GM23338 (cell line): ENCODE measurements at regions not wholly inside any gene's neighbourhood (a gene's known extent, or its start where the extent isn't known, plus 50 kb on each side); places are given as distances from the start of the nearest gene placed in this dataset.

Experiments used
- ATAC-seq: fragments of 200-7000 bp; cut with Tn5 transposase; 3 replicates; pipeline ENCODE4 v1.9.1; 2020
- DNase-seq: peaks from one replicate; pipeline ENCODE4 v3.0.0-alpha.2; 2015; ENCODE audit warnings: low spot score
- H2AFZ ChIP-seq: fragments of 200-600 bp; sonication (generic); 2 replicates; pipeline ENCODE4 v1.8.0; 2016; ENCODE audit warnings: antibody characterized with exemption, mild to moderate bottlenecking, moderate library complexity
- H3F3A ChIP-seq: fragments of 200-600 bp; sonication (generic); replicated peaks from 2 replicates; pipeline ENCODE4 v1.8.0; 2017; ENCODE audit warnings: antibody characterized with exemption, mixed run types, low read depth
- H3K27ac ChIP-seq: fragments of 200-600 bp; sonication (generic); 2 replicates; pipeline ENCODE4 v1.6.1; 2016; ENCODE audit warnings: low read depth
- H3K27me3 ChIP-seq: fragments of 200-600 bp; sonication (generic); 2 replicates; pipeline ENCODE4 v1.8.0; 2016; ENCODE audit warnings: mild to moderate bottlenecking, mixed run types, moderate library complexity; ENCODE audit not compliant: insufficient read depth
- H3K36me3 ChIP-seq: fragments of 200-600 bp; sonication (generic); 2 replicates; pipeline ENCODE4 v1.8.0; 2016; ENCODE audit warnings: mild to moderate bottlenecking; ENCODE audit not compliant: insufficient read depth
- H3K4me1 ChIP-seq: fragments of 200-600 bp; sonication (generic); 2 replicates; pipeline ENCODE4 v1.8.0; 2016; ENCODE audit warnings: mild to moderate bottlenecking, moderate library complexity; ENCODE audit not compliant: insufficient read depth
- H3K4me2 ChIP-seq: fragments of 200-600 bp; sonication (generic); 2 replicates; pipeline ENCODE4 v1.7.1; 2017; ENCODE audit warnings: mixed run types
- H3K4me3 ChIP-seq: fragments of 200-600 bp; sonication (generic); 2 replicates; pipeline ENCODE4 v1.6.1; 2016; ENCODE audit warnings: mixed run types
- H3K79me2 ChIP-seq: fragments of 200-600 bp; sonication (generic); replicated peaks from 2 replicates; pipeline ENCODE4 v1.8.0; 2017; ENCODE audit warnings: mild to moderate bottlenecking; ENCODE audit not compliant: insufficient read depth
- H3K9me2 ChIP-seq: fragments of 200-600 bp; sonication (generic); 2 replicates; pipeline ENCODE4 v1.8.0; 2017; ENCODE audit not compliant: insufficient read depth
- H4K20me1 ChIP-seq: fragments of 200-600 bp; sonication (generic); replicated peaks from 2 replicates; pipeline ENCODE4 v1.8.0; 2017; ENCODE audit warnings: mild to moderate bottlenecking; ENCODE audit not compliant: insufficient read depth
- H3K27ac Mint-ChIP-seq: 2 replicates; pipeline ENCODE4 v1.8.0; 2020; ENCODE audit warnings: inconsistent platforms, mild to moderate bottlenecking, moderate library complexity, mixed read lengths
- H3K27me3 Mint-ChIP-seq: 3 replicates; pipeline ENCODE4 v1.8.0; 2022; ENCODE audit warnings: low read depth, mild to moderate bottlenecking, moderate library complexity, mixed read lengths, inconsistent platforms; ENCODE audit not compliant: insufficient read depth, poor library complexity
- H3K36me3 Mint-ChIP-seq: 3 replicates; pipeline ENCODE4 v1.8.0; 2021; ENCODE audit warnings: low read depth, mild to moderate bottlenecking, inconsistent platforms, moderate library complexity, mixed read lengths
- H3K4me1 Mint-ChIP-seq: 3 replicates; pipeline ENCODE4 v1.8.0; 2020; ENCODE audit warnings: mild to moderate bottlenecking, inconsistent platforms, mixed read lengths
- H3K4me3 Mint-ChIP-seq: 3 replicates; pipeline ENCODE4 v1.8.0; 2021; ENCODE audit warnings: moderate library complexity, mild to moderate bottlenecking, inconsistent platforms, mixed read lengths
- H3K9me3 Mint-ChIP-seq: 3 replicates; pipeline ENCODE4 v1.8.0; 2020; ENCODE audit warnings: moderate library complexity, mild to moderate bottlenecking, inconsistent platforms, mixed read lengths
- CREB1 ChIP-seq: fragments of 250-450 bp; sonication (Bioruptor Pico); IDR thresholded peaks from 2 replicates; pipeline ENCODE4 v1.5.0; 2020; ENCODE audit warnings: low read depth, mild to moderate bottlenecking, moderate library complexity
- ETS1 ChIP-seq: IDR thresholded peaks from 2 replicates; pipeline ENCODE4 v1.6.1; 2016; ENCODE audit warnings: antibody characterized with exemption
- EZH2phosphoT487 ChIP-seq: fragments of 200-600 bp; sonication (generic); IDR thresholded peaks from one replicate; pipeline ENCODE4 v1.8.1; 2018; ENCODE audit warnings: antibody characterized with exemption; ENCODE audit not compliant: unreplicated experiment
- JUNB ChIP-seq: IDR thresholded peaks from one replicate; pipeline ENCODE4 v1.6.1; 2016; ENCODE audit warnings: antibody characterized with exemption; ENCODE audit not compliant: unreplicated experiment
- NANOG ChIP-seq: IDR thresholded peaks from 2 replicates; pipeline ENCODE4 v1.6.1; 2016; ENCODE audit warnings: antibody characterized with exemption, borderline replicate concordance
- POLR2AphosphoS5 ChIP-seq: IDR thresholded peaks from 2 replicates; pipeline ENCODE4 v1.6.1; 2016; ENCODE audit warnings: antibody characterized with exemption, low read depth
- ZNF114 ChIP-seq: fragments of 250-450 bp; sonication (Bioruptor Pico); IDR thresholded peaks from 2 replicates; pipeline ENCODE4 v1.5.0; 2020; ENCODE audit warnings: mild to moderate bottlenecking, moderate library complexity
- TF ChIP-seq, protein P1 (sequence below): fragments of 250-450 bp; sonication (Bioruptor Pico); IDR thresholded peaks from 2 replicates; pipeline ENCODE4 v1.5.0; 2020; ENCODE audit warnings: mild to moderate bottlenecking, moderate library complexity
- TF ChIP-seq, protein P2 (sequence below), 2 experiments: fragments of 200-600 bp in 1 of 2; sonication (generic) in 1 of 2; conservative IDR thresholded peaks; 2 replicates each; pipeline versions ENCODE4 v1.5.1 to v1.6.1; 2016 to 2017; ENCODE audit warnings: antibody characterized with exemption in 2 of 2, low read depth in 2 of 2, mild to moderate bottlenecking in 2 of 2, moderate library complexity in 1 of 2
- TF ChIP-seq, protein P3 (sequence below): IDR thresholded peaks from one replicate; pipeline ENCODE4 v1.6.1; 2018; ENCODE audit warnings: antibody characterized with exemption; ENCODE audit not compliant: unreplicated experiment

- Mint-ChIP-seq H3K27me3 (peaks cover 2% of the 10 kb centered on the region), H3K36me3 (peaks cover 4% of the 10 kb centered on the region), H3K4me3 (no peak overlapping the region), H3K27ac (no peak overlapping the region), H3K9me3 (peaks cover 11% of the 10 kb centered on the region), H3K4me1 (peaks cover 2% of the 10 kb centered on the region; the same call in 1 of the 3 replicates)
- Histone ChIP-seq H3K4me2 (no peak overlapping the region), H3K9me2 (0 out of 2 replicates have a peak, but pooled peaks cover 3% of the 10 kb centered on the region), H3K27ac (no peak overlapping the region), H3K4me3 (no peak overlapping the region), H3K36me3 (no peaks in the 10 kb centered on the region), H4K20me1 (no peaks in the 10 kb centered on the region), H3K4me1 (no peaks in the 10 kb centered on the region), H3K27me3 (no peaks in the 10 kb centered on the region), H3K79me2 (no peaks in the 10 kb centered on the region), H2AFZ (no peak overlapping the region), H3F3A (no peaks in the 10 kb centered on the region)
- ATAC-seq (no peak), DNase-seq (no peak)
- TF ChIP-seq, protein P1, sequence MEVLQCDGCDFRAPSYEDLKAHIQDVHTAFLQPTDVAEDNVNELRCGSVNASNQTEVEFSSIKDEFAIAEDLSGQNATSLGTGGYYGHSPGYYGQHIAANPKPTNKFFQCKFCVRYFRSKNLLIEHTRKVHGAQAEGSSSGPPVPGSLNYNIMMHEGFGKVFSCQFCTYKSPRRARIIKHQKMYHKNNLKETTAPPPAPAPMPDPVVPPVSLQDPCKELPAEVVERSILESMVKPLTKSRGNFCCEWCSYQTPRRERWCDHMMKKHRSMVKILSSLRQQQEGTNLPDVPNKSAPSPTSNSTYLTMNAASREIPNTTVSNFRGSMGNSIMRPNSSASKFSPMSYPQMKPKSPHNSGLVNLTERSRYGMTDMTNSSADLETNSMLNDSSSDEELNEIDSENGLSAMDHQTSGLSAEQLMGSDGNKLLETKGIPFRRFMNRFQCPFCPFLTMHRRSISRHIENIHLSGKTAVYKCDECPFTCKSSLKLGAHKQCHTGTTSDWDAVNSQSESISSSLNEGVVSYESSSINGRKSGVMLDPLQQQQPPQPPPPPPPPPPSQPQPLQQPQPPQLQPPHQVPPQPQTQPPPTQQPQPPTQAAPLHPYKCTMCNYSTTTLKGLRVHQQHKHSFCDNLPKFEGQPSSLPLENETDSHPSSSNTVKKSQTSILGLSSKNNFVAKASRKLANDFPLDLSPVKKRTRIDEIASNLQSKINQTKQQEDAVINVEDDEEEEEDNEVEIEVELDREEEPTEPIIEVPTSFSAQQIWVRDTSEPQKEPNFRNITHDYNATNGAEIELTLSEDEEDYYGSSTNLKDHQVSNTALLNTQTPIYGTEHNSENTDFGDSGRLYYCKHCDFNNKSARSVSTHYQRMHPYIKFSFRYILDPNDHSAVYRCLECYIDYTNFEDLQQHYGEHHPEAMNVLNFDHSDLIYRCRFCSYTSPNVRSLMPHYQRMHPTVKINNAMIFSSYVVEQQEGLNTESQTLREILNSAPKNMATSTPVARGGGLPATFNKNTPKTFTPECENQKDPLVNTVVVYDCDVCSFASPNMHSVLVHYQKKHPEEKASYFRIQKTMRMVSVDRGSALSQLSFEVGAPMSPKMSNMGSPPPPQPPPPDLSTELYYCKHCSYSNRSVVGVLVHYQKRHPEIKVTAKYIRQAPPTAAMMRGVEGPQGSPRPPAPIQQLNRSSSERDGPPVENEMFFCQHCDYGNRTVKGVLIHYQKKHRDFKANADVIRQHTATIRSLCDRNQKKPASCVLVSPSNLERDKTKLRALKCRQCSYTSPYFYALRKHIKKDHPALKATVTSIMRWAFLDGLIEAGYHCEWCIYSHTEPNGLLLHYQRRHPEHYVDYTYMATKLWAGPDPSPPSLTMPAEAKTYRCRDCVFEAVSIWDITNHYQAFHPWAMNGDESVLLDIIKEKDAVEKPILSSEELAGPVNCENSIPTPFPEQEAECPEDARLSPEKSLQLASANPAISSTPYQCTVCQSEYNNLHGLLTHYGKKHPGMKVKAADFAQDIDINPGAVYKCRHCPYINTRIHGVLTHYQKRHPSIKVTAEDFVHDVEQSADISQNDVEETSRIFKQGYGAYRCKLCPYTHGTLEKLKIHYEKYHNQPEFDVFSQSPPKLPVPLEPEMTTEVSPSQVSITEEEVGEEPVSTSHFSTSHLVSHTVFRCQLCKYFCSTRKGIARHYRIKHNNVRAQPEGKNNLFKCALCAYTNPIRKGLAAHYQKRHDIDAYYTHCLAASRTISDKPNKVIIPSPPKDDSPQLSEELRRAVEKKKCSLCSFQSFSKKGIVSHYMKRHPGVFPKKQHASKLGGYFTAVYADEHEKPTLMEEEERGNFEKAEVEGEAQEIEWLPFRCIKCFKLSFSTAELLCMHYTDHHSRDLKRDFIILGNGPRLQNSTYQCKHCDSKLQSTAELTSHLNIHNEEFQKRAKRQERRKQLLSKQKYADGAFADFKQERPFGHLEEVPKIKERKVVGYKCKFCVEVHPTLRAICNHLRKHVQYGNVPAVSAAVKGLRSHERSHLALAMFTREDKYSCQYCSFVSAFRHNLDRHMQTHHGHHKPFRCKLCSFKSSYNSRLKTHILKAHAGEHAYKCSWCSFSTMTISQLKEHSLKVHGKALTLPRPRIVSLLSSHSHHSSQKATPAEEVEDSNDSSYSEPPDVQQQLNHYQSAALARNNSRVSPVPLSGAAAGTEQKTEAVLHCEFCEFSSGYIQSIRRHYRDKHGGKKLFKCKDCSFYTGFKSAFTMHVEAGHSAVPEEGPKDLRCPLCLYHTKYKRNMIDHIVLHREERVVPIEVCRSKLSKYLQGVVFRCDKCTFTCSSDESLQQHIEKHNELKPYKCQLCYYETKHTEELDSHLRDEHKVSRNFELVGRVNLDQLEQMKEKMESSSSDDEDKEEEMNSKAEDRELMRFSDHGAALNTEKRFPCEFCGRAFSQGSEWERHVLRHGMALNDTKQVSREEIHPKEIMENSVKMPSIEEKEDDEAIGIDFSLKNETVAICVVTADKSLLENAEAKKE (CRISPR knock-in tag) = no peak
- no peak for TF ChIP-seq CREB1 (CRISPR knock-in tag)
- TF ChIP-seq JUNB = no peak
- TF ChIP-seq, protein P2, sequence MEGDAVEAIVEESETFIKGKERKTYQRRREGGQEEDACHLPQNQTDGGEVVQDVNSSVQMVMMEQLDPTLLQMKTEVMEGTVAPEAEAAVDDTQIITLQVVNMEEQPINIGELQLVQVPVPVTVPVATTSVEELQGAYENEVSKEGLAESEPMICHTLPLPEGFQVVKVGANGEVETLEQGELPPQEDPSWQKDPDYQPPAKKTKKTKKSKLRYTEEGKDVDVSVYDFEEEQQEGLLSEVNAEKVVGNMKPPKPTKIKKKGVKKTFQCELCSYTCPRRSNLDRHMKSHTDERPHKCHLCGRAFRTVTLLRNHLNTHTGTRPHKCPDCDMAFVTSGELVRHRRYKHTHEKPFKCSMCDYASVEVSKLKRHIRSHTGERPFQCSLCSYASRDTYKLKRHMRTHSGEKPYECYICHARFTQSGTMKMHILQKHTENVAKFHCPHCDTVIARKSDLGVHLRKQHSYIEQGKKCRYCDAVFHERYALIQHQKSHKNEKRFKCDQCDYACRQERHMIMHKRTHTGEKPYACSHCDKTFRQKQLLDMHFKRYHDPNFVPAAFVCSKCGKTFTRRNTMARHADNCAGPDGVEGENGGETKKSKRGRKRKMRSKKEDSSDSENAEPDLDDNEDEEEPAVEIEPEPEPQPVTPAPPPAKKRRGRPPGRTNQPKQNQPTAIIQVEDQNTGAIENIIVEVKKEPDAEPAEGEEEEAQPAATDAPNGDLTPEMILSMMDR (conservative IDR thresholded peaks at IDR 0.05; ENCODE audit: low read depth in 2 of 2) = no peak
- no peak for TF ChIP-seq NANOG
- no peak for TF ChIP-seq ZNF114 (CRISPR knock-in tag)
- TF ChIP-seq ETS1 = no peak
- no peak for TF ChIP-seq POLR2AphosphoS5
- TF ChIP-seq, protein P3, sequence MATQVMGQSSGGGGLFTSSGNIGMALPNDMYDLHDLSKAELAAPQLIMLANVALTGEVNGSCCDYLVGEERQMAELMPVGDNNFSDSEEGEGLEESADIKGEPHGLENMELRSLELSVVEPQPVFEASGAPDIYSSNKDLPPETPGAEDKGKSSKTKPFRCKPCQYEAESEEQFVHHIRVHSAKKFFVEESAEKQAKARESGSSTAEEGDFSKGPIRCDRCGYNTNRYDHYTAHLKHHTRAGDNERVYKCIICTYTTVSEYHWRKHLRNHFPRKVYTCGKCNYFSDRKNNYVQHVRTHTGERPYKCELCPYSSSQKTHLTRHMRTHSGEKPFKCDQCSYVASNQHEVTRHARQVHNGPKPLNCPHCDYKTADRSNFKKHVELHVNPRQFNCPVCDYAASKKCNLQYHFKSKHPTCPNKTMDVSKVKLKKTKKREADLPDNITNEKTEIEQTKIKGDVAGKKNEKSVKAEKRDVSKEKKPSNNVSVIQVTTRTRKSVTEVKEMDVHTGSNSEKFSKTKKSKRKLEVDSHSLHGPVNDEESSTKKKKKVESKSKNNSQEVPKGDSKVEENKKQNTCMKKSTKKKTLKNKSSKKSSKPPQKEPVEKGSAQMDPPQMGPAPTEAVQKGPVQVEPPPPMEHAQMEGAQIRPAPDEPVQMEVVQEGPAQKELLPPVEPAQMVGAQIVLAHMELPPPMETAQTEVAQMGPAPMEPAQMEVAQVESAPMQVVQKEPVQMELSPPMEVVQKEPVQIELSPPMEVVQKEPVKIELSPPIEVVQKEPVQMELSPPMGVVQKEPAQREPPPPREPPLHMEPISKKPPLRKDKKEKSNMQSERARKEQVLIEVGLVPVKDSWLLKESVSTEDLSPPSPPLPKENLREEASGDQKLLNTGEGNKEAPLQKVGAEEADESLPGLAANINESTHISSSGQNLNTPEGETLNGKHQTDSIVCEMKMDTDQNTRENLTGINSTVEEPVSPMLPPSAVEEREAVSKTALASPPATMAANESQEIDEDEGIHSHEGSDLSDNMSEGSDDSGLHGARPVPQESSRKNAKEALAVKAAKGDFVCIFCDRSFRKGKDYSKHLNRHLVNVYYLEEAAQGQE = no peak
- TF ChIP-seq EZH2phosphoT487 = no peak
These were observed 107.8 kb downstream of the C18orf54 start for GRCh38 chr18:54465502-54465901.
